ENCODE measurements at regions not wholly inside any gene's neighbourhood (a gene's known extent, or its start where the extent isn't known, plus 50 kb on each side); places are given as distances from the start of the nearest gene placed in this dataset.

- Histone ChIP-seq H3K79me2 (ENCODE audit: insufficient read depth, low read depth) (peaks cover 22% of the 10 kb centered on the region; the same call in 1 of the 2 replicates), H3K4me2 (peak overlapping the region; percentile 69), H4K20me1 (ENCODE audit: insufficient read depth) (no peaks in the 10 kb centered on the region), H3K4me1 (ENCODE audit: low read depth, poor library complexity, severe bottlenecking) (peaks cover 20% of the 10 kb centered on the region), H3K36me3 (ENCODE audit: insufficient read depth) (no peaks in the 10 kb centered on the region), H3K27me3 (ENCODE audit: insufficient read depth, low read depth) (no peaks in the 10 kb centered on the region), H2AFZ (ENCODE audit: low read depth) (peak overlapping the region; percentile 24; the same call in 1 of the 2 replicates), H3K9ac (peak overlapping the region; percentile 90), H3K27ac (peak overlapping the region; percentile 91), H3K4me3 (IDR thresholded peaks at IDR 0.05; ENCODE audit: insufficient read depth, low read depth, low read length) (no peak overlapping the region)
- no peak for TF ChIP-seq CTCF (conservative IDR thresholded peaks at IDR 0.05; ENCODE audit: low read depth, low read length)
Observed at GRCh38 chr6:26270903-26271667, 93.9 kb upstream of the BTN3A2 start.

GRCh38 chr6:26271668-26272024 lies 93.4 kb upstream of the BTN3A2 start:
- H3K4me3 ChIP-seq (IDR thresholded peaks at IDR 0.05; ENCODE audit: insufficient read depth, low read depth, low read length): no peak overlapping the region
- H3K27ac ChIP-seq: peak overlapping the region; percentile 91
- H3K4me1 ChIP-seq (ENCODE audit: low read depth, poor library complexity, severe bottlenecking): peaks cover 20% of the 10 kb centered on the region
- no peaks in the 10 kb centered on the region for H4K20me1 ChIP-seq (ENCODE audit: insufficient read depth)
- H3K4me2 ChIP-seq: peak overlapping the region; percentile 38
- TF ChIP-seq CTCF (conservative IDR thresholded peaks at IDR 0.05; ENCODE audit: low read depth, low read length): no peak
- H3K79me2 ChIP-seq (ENCODE audit: insufficient read depth, low read depth): peaks cover 22% of the 10 kb centered on the region; the same call in 1 of the 2 replicates
- no peaks in the 10 kb centered on the region for H3K36me3 ChIP-seq (ENCODE audit: insufficient read depth)
- no peaks in the 10 kb centered on the region for H3K27me3 ChIP-seq (ENCODE audit: insufficient read depth, low read depth)
- H3K9ac ChIP-seq: peak overlapping the region; percentile 90; the same call in 1 of the 2 replicates
- peak overlapping the region; percentile 24; the same call in 1 of the 2 replicates for H2AFZ ChIP-seq (ENCODE audit: low read depth)

- Histone ChIP-seq H3K9ac (peak overlapping the region; percentile 90), H3K4me3 (IDR thresholded peaks at IDR 0.05; ENCODE audit: insufficient read depth, low read depth, low read length) (no peak overlapping the region), H3K4me2 (peak overlapping the region; percentile 38), H3K79me2 (ENCODE audit: insufficient read depth, low read depth) (peaks cover 22% of the 10 kb centered on the region; the same call in 1 of the 2 replicates), H3K27ac (peak overlapping the region; percentile 91), H3K36me3 (ENCODE audit: insufficient read depth) (no peaks in the 10 kb centered on the region), H3K4me1 (ENCODE audit: low read depth, poor library complexity, severe bottlenecking) (peaks cover 20% of the 10 kb centered on the region), H4K20me1 (ENCODE audit: insufficient read depth) (no peaks in the 10 kb centered on the region), H3K27me3 (ENCODE audit: insufficient read depth, low read depth) (no peaks in the 10 kb centered on the region), H2AFZ (ENCODE audit: low read depth) (no peak overlapping the region; the same call in 1 of the 2 replicates)
- TF ChIP-seq CTCF (conservative IDR thresholded peaks at IDR 0.05; ENCODE audit: low read depth, low read length): no peak
Observed at GRCh38 chr6:26272171-26272637, 92.8 kb upstream of the BTN3A2 start.

- Histone ChIP-seq H3K9ac (peak overlapping the region; percentile 90), H3K4me3 (IDR thresholded peaks at IDR 0.05; ENCODE audit: insufficient read depth, low read depth, low read length) (no peak overlapping the region), H3K36me3 (ENCODE audit: insufficient read depth) (no peaks in the 10 kb centered on the region), H3K27ac (peak overlapping the region; percentile 91), H2AFZ (ENCODE audit: low read depth) (peak overlapping the region; percentile 49), H3K4me2 (peak overlapping the region; percentile 90), H3K4me1 (ENCODE audit: low read depth, poor library complexity, severe bottlenecking) (peaks cover 20% of the 10 kb centered on the region), H4K20me1 (ENCODE audit: insufficient read depth) (no peaks in the 10 kb centered on the region), H3K79me2 (ENCODE audit: insufficient read depth, low read depth) (peaks cover 22% of the 10 kb centered on the region; the same call in 1 of the 2 replicates), H3K27me3 (ENCODE audit: insufficient read depth, low read depth) (no peaks in the 10 kb centered on the region)
- TF ChIP-seq CTCF (conservative IDR thresholded peaks at IDR 0.05; ENCODE audit: low read depth, low read length): no peak
Observed at GRCh38 chr6:26273673-26274588, 91.1 kb upstream of the BTN3A2 start.
